ENCODE measurements at regions not wholly inside any gene's neighbourhood (a gene's known extent, or its start where the extent isn't known, plus 50 kb on each side); places are given as distances from the start of the nearest gene placed in this dataset.

DNA sequence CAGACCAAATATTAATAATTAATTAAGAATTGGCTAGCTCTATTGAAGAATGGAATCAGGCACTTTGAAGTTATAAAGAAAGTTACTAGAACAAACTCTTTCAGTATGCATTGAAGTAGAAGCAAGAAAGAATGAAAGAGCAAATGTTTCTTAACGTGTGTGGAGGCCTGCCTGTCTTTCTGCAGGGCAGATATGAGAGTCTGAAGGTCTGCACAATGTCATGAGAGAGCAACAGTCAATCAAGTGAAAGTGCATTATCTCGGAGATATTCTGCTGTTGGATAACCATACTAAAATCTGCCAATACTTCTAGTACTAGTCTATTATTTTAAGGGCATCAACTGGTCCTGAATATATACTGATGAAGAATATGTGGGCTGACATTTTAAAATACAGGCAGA lies 1270.8 kb downstream of the ZPLD1 start:
- TF ChIP-seq GATA1 (IDR thresholded peaks at IDR 0.05; ENCODE audit: low read depth, low read length) (no peak), POLR2A (IDR thresholded peaks at IDR 0.05; ENCODE audit: low read length) (no peak)
